SK-N-SH (cell line): ENCODE measurements at regions not wholly inside any gene's neighbourhood (a gene's known extent, or its start where the extent isn't known, plus 50 kb on each side); places are given as distances from the start of the nearest gene placed in this dataset.

Source experiments
- FOXM1 ChIP-seq: IDR thresholded peaks from 2 replicates; pipeline ENCODE4 v1.4.0; 2012; ENCODE audit warnings: low read depth, mild to moderate bottlenecking
- MXI1 ChIP-seq: IDR thresholded peaks from 2 replicates; pipeline ENCODE4 v1.6.1; 2012; ENCODE audit warnings: mild to moderate bottlenecking, low read depth, low read length, improper control_type of control experiment
- POLR2AphosphoS5 ChIP-seq: IDR thresholded peaks from 2 replicates; pipeline ENCODE4 v1.6.1; 2012; ENCODE audit warnings: low read depth, low read length
- SMC3 ChIP-seq: IDR thresholded peaks from 2 replicates; pipeline ENCODE4 v1.6.1; 2012; ENCODE audit warnings: low read depth, low read length, improper control_type of control experiment
- TF ChIP-seq, protein P1 (sequence below): fragments of 200-600 bp; sonication (generic); IDR thresholded peaks from 2 replicates; pipeline ENCODE4 v1.6.1; 2017; ENCODE audit warnings: antibody characterized with exemption, mild to moderate bottlenecking, moderate library complexity
- TF ChIP-seq, protein P2 (sequence below): fragments of 150-350 bp; IDR thresholded peaks from 2 replicates; pipeline ENCODE4 v1.6.1; 2017; ENCODE audit warnings: antibody characterized with exemption, low read length, low read depth, borderline replicate concordance

DNA sequence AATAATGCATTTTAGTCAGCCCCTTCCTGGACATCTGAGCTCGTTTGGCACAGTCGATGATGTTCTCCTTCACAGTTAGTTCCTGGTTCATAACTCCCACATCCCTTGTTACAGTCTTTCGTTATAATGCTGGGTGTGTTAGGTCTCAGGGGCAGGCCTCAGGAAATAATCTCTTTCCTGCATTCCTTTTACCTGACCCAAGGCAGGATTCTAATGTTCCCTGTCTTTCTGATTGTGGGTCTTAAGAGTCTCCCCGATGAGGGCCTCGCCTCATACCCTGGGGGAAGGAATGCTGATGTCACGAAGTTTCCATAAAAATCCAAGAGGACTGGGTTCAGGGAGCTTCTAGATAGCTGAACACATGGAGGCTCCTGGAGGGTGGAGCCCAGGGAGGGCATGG lies 104.0 kb upstream of the CARMIL1 start:
- TF ChIP-seq, protein P1, sequence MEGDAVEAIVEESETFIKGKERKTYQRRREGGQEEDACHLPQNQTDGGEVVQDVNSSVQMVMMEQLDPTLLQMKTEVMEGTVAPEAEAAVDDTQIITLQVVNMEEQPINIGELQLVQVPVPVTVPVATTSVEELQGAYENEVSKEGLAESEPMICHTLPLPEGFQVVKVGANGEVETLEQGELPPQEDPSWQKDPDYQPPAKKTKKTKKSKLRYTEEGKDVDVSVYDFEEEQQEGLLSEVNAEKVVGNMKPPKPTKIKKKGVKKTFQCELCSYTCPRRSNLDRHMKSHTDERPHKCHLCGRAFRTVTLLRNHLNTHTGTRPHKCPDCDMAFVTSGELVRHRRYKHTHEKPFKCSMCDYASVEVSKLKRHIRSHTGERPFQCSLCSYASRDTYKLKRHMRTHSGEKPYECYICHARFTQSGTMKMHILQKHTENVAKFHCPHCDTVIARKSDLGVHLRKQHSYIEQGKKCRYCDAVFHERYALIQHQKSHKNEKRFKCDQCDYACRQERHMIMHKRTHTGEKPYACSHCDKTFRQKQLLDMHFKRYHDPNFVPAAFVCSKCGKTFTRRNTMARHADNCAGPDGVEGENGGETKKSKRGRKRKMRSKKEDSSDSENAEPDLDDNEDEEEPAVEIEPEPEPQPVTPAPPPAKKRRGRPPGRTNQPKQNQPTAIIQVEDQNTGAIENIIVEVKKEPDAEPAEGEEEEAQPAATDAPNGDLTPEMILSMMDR = no peak
- TF ChIP-seq MXI1 (no peak), FOXM1 (no peak), POLR2AphosphoS5 (no peak), SMC3 (no peak)
- TF ChIP-seq, protein P2, sequence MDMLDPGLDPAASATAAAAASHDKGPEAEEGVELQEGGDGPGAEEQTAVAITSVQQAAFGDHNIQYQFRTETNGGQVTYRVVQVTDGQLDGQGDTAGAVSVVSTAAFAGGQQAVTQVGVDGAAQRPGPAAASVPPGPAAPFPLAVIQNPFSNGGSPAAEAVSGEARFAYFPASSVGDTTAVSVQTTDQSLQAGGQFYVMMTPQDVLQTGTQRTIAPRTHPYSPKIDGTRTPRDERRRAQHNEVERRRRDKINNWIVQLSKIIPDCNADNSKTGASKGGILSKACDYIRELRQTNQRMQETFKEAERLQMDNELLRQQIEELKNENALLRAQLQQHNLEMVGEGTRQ = no peak
